ENCODE measurements at regions not wholly inside any gene's neighbourhood (a gene's known extent, or its start where the extent isn't known, plus 50 kb on each side); places are given as distances from the start of the nearest gene placed in this dataset.

DNA sequence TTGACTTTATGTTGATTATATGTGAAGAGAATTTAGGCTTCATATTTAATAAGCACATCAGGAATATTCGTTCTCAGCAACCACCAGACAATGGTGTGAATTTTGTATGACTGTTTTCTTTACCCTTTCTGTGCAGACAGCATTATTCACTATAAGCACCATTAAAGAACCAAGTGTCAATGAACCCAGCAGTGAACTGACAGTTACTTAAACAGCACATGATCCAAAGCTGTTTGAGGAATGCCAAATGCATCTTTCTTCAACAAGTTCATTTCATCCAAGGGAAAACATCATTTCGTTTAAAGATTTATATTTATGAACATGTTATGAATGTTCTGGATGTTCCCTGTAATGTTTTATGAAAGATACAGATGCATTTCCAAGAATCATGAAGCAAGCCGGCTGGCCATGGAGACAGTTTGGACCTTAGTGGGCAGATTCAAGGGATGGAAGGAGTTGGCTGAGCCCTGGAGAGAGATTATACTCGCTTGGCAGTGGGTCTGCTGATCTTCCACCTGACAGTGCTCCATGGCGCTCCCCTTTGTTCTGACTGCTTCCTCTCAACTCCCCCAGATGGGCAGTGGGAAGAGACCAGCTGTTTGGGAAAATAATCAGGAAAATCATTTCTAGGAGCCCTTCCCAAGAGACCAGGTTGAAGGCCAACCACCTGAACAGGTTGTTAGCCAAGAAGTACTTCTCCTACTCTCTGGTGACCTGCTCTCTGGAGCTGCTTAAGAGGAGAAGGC is 326.0 kb upstream of the RSPO3 start:
- Mint-ChIP-seq H3K27me3 (no peaks in the 10 kb centered on the region), H3K27ac (no peak overlapping the region), H3K4me3 (no peak overlapping the region), H3K9me3 (no peaks in the 10 kb centered on the region), H3K36me3 (ENCODE audit: low read depth) (no peaks in the 10 kb centered on the region), H3K4me1 (no peaks in the 10 kb centered on the region)
- no peak for ATAC-seq (replicated peaks)

GRCh38 chr6:126795161-126795560 is 323.3 kb upstream of the RSPO3 start:
- no peaks in the 10 kb centered on the region for H3K27me3 Mint-ChIP-seq
- H3K4me3 Mint-ChIP-seq, result no peak overlapping the region
- H3K9me3 Mint-ChIP-seq, result no peaks in the 10 kb centered on the region
- H3K36me3 Mint-ChIP-seq (ENCODE audit: low read depth), result no peaks in the 10 kb centered on the region
- no peak for ATAC-seq (replicated peaks)
- no peaks in the 10 kb centered on the region for H3K4me1 Mint-ChIP-seq
- H3K27ac Mint-ChIP-seq, result no peak overlapping the region

DNA sequence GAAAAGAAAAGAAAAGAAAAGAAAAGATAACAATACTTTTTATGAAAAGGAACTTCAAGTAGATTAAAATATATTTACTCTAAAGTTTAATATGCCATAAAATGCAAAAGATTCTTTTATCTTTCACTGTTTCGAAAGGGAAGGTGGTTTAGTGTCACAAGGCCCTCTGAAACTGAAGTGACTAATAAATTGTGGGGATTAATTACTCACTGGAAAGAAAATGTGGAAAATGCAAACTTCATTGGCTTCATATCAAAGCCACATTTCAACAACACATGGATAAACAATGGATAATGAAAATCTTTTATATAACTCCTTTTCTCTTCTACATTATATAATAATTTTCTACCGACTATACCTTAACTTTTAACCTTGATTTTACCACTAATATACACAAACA is 320.5 kb upstream of the RSPO3 start:
- H3K27me3 Mint-ChIP-seq, result no peaks in the 10 kb centered on the region
- no peak for ATAC-seq (replicated peaks)
- H3K27ac Mint-ChIP-seq, result no peak overlapping the region
- H3K4me3 Mint-ChIP-seq, result no peak overlapping the region
- H3K4me1 Mint-ChIP-seq, result no peaks in the 10 kb centered on the region
- no peaks in the 10 kb centered on the region for H3K36me3 Mint-ChIP-seq (ENCODE audit: low read depth)
- H3K9me3 Mint-ChIP-seq, result no peaks in the 10 kb centered on the region

DNA sequence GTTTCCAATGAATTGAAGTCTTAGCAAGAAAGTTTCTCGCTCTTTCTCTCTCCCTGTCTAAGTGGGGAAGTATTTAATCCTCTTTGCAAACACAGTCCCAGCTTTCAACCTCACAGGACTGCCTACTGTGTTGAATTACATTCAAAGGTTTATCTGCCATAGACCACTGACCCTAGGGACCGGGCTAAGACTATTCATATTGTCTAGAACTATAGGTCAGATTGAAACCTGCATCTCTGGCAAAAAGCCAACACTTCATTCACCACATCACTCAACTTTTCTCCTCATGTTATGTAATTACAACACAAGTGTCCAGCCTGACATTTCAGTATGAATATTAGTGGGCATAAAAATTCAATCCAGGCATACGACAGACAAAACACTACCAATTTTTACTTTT is 314.7 kb upstream of the RSPO3 start:
- Mint-ChIP-seq H3K27ac (no peak overlapping the region), H3K4me3 (no peak overlapping the region), H3K36me3 (ENCODE audit: low read depth) (no peaks in the 10 kb centered on the region), H3K9me3 (no peaks in the 10 kb centered on the region), H3K27me3 (peaks cover 10% of the 10 kb centered on the region), H3K4me1 (no peaks in the 10 kb centered on the region)
- no peak for ATAC-seq (replicated peaks)

DNA sequence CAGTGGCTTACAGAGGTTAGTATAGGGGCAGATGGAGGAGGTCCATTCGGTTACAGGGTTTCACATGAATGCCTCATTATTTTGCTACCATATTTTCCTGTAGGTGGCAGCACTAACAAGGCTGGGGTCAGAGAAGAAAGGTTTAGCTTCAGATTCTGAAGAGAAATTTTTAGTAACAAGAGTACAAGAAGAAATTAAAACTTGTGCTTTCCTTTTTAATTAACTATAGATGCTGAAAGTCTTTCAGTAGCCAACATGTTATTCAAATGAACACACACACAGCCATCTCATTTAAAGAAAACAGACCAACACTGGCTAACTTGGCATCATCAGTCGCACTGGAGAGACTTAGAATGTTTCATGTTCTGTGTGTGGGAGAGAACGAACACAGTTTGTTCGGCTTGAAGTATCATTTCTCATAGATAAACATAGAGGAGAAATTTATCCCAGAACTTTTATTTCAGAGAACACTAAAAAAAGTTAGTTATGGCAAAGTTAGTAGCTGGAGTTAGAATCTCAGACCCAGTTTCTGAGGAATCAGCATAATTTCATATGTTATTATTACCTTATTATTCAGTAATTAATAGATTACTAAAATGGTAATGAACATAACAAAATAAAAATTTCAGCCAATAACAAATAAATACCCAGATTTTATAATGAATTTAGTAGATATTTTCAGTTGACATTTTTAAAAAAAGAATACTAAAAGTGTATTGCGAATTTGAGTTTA is 314.0 kb upstream of the RSPO3 start:
- H3K27ac Mint-ChIP-seq, result no peak overlapping the region
- H3K36me3 Mint-ChIP-seq (ENCODE audit: low read depth), result no peaks in the 10 kb centered on the region
- H3K27me3 Mint-ChIP-seq, result peaks cover 10% of the 10 kb centered on the region
- no peak overlapping the region for H3K4me3 Mint-ChIP-seq
- no peaks in the 10 kb centered on the region for H3K4me1 Mint-ChIP-seq
- ATAC-seq (replicated peaks), result no peak
- no peaks in the 10 kb centered on the region for H3K9me3 Mint-ChIP-seq

GRCh38 chr6:126805861-126806260 is 312.6 kb upstream of the RSPO3 start:
- Mint-ChIP-seq H3K4me1 (no peaks in the 10 kb centered on the region), H3K36me3 (ENCODE audit: low read depth) (no peaks in the 10 kb centered on the region)
- ATAC-seq (replicated peaks), result no peak

DNA sequence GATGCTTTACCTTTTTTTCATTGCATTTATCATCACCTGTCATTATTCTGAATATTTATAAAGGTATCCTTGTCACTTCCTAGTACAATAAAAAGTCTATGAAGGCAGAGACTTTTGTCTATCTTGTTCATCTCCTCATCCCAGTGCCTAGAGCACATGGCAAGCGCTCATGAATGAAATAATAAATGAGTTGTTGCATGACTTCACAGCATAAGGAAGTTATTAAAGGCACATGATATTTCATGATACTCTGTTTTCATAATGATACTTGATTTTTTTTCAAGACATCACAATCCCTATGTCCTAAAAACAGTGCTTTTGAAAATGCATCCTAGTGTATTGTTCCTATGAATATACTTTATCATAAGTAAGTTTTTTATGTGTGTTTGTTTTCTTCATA is 310.6 kb upstream of the RSPO3 start:
- peaks cover 10% of the 10 kb centered on the region for H3K27me3 Mint-ChIP-seq
- H3K4me1 Mint-ChIP-seq, result no peaks in the 10 kb centered on the region
- no peaks in the 10 kb centered on the region for H3K9me3 Mint-ChIP-seq
- H3K36me3 Mint-ChIP-seq (ENCODE audit: low read depth), result no peaks in the 10 kb centered on the region
- H3K27ac Mint-ChIP-seq, result no peak overlapping the region
- ATAC-seq (replicated peaks), result no peak
- no peak overlapping the region for H3K4me3 Mint-ChIP-seq

More at GRCh38 chr6:126805861-126806260, 312.6 kb upstream of the RSPO3 start:
- peaks cover 10% of the 10 kb centered on the region for H3K27me3 Mint-ChIP-seq
- no peak overlapping the region for H3K27ac Mint-ChIP-seq
- no peaks in the 10 kb centered on the region for H3K9me3 Mint-ChIP-seq
- no peak overlapping the region for H3K4me3 Mint-ChIP-seq

- Mint-ChIP-seq H3K36me3 (ENCODE audit: low read depth) (no peaks in the 10 kb centered on the region), H3K27ac (no peak overlapping the region), H3K9me3 (no peaks in the 10 kb centered on the region), H3K27me3 (peaks cover 10% of the 10 kb centered on the region), H3K4me1 (no peaks in the 10 kb centered on the region), H3K4me3 (no peak overlapping the region)
- no peak for ATAC-seq (replicated peaks)
These were observed 307.1 kb upstream of the RSPO3 start for GRCh38 chr6:126811321-126811720.

- H3K36me3 Mint-ChIP-seq (ENCODE audit: low read depth), result no peaks in the 10 kb centered on the region
These were observed 306.5 kb upstream of the RSPO3 start for GRCh38 chr6:126812010-126812409.

GRCh38 chr6:126812651-126813050 is 305.8 kb upstream of the RSPO3 start:
- no peak overlapping the region for H3K27ac Mint-ChIP-seq
- no peaks in the 10 kb centered on the region for H3K36me3 Mint-ChIP-seq (ENCODE audit: low read depth)
- H3K27me3 Mint-ChIP-seq, result peaks cover 2% of the 10 kb centered on the region
- no peak overlapping the region for H3K4me3 Mint-ChIP-seq
- H3K4me1 Mint-ChIP-seq, result no peaks in the 10 kb centered on the region
- no peak for ATAC-seq (replicated peaks)
- H3K9me3 Mint-ChIP-seq, result no peaks in the 10 kb centered on the region

More at GRCh38 chr6:126812010-126812409, 306.5 kb upstream of the RSPO3 start:
- Mint-ChIP-seq H3K4me1 (no peaks in the 10 kb centered on the region), H3K27me3 (peaks cover 5% of the 10 kb centered on the region), H3K4me3 (no peak overlapping the region), H3K27ac (no peak overlapping the region), H3K9me3 (no peaks in the 10 kb centered on the region)
- no peak for ATAC-seq (replicated peaks)

DNA sequence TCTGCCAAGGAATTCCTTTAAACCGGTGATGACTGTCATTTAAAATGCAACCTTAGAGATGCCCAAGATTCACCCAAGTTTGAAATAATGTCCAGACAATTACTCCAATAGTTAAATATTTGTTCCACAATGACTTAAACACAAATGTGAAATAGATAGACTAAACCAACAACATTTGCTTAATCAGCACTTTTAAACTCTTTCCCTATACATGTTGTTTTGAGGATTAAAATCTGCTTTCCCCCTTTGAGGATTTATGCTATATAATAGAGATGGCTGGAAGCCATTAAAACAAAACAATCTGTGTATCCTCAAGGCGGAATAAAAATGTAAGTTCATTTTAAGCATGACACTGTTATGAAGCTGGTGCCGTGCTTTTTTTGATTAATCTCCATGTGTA is 297.8 kb upstream of the RSPO3 start:
- H3K36me3 Mint-ChIP-seq (ENCODE audit: low read depth), result no peaks in the 10 kb centered on the region
- H3K4me1 Mint-ChIP-seq, result no peaks in the 10 kb centered on the region
- no peaks in the 10 kb centered on the region for H3K9me3 Mint-ChIP-seq

GRCh38 chr6:126821706-126822105 is 296.8 kb upstream of the RSPO3 start:
- no peak for ATAC-seq (replicated peaks)
- Mint-ChIP-seq H3K27ac (no peak overlapping the region), H3K36me3 (ENCODE audit: low read depth) (no peaks in the 10 kb centered on the region)

More for the DNA sequence above, 297.8 kb upstream of the RSPO3 start:
- no peak overlapping the region for H3K27ac Mint-ChIP-seq
- ATAC-seq (replicated peaks), result no peak
- H3K27me3 Mint-ChIP-seq, result no peaks in the 10 kb centered on the region
- H3K4me3 Mint-ChIP-seq, result no peak overlapping the region

DNA sequence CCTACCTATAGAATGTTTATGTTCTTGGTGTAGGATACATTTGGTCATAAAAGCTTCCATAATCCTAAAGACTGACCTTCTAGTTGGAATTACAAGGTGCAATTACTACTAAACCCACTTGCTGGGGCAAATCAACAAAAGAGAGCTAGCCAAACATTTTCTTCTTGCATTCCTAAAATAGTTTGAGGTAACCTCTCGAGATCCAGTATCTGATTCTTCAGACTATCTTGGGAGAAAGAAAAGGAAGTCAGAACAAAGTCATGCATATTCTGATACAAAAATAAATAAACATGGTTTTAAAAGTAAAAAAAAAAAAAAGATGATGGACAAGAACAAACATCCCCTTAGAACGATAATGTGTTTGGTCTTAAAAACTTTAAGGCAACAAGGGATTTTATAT is 294.2 kb upstream of the RSPO3 start:
- ATAC-seq (replicated peaks), result no peak
- Mint-ChIP-seq H3K9me3 (no peaks in the 10 kb centered on the region), H3K36me3 (ENCODE audit: low read depth) (no peaks in the 10 kb centered on the region), H3K27ac (no peak overlapping the region), H3K27me3 (no peaks in the 10 kb centered on the region), H3K4me1 (no peaks in the 10 kb centered on the region), H3K4me3 (no peak overlapping the region)

More at GRCh38 chr6:126821706-126822105, 296.8 kb upstream of the RSPO3 start:
- Mint-ChIP-seq H3K4me3 (no peak overlapping the region), H3K4me1 (no peaks in the 10 kb centered on the region), H3K27me3 (no peaks in the 10 kb centered on the region), H3K9me3 (no peaks in the 10 kb centered on the region)

DNA sequence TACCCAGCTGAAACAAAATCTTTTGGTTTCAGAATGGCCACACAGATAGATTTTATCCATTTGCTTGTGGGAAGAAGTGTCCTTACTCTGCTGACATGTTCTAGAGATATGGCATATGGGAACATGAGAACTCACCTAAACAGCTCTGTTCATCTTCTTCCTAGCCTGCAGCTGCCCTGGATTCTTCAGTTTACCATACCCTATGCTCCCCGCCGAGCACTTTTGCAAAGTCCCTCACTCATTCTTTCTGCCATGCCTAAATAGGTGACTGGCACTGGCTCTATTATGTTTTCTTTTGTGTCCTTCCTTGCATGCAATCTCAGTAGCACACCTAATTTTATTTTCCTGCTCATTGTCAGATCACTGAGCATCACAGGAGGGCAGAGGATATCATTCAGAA is 293.7 kb upstream of the RSPO3 start:
- Mint-ChIP-seq H3K4me3 (no peak overlapping the region), H3K27ac (no peak overlapping the region), H3K27me3 (no peaks in the 10 kb centered on the region), H3K9me3 (no peaks in the 10 kb centered on the region), H3K36me3 (ENCODE audit: low read depth) (no peaks in the 10 kb centered on the region), H3K4me1 (no peaks in the 10 kb centered on the region)
- ATAC-seq (replicated peaks), result no peak

DNA sequence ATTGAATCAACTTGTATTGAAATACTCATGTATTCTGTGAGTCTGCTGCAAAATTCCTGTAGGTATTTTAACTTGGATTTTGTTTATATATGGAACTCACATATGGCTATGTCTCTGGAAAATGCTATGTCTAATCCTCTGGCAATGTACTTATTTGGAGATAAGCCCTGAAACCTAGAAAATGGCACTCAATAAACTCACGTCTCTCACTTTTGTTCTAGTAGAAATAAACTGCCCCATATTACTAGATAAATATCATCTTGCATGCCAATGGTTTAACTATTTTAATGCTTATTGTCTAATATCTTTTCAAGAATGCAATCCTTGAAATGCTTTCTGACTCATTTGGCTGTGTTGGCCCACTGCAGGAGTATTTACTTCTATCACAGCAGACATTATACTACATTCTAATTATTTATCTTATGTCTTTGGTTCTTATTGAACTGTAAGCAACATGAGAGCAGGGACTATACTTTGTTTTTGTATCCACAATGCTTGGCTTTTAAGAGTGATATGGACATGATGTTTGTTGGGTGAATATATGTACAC is 292.2 kb upstream of the RSPO3 start:
- Mint-ChIP-seq H3K4me3 (no peak overlapping the region), H3K27ac (no peak overlapping the region), H3K36me3 (ENCODE audit: low read depth) (no peaks in the 10 kb centered on the region), H3K9me3 (no peaks in the 10 kb centered on the region), H3K27me3 (no peaks in the 10 kb centered on the region), H3K4me1 (no peaks in the 10 kb centered on the region)
- no peak for ATAC-seq (replicated peaks)
